ENCODE measurements at regions not wholly inside any gene's neighbourhood (a gene's known extent, or its start where the extent isn't known, plus 50 kb on each side); places are given as distances from the start of the nearest gene placed in this dataset.

GRCh38 chr3:167895178-167895577 is 159.7 kb downstream of the SERPINI1 start:
- no peak for DNase-seq

DNA sequence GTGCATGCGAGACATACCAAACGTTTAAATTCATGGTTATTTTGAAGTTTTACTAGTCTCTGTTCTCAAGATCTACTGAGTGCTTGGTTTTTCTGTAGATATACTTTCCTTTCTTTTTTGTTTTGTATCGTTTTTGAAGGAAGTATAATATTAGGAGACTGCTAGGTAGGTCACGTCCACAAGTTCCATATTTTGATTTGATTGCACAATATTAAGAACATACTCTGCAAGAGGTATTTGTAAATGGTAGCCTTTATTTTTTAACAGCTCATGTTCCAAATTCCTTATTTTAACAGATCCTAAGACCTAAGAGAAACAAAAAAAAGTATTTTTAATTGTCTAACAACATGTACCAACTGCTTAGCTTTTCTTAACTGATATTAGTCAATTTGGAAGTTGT is 156.7 kb downstream of the SERPINI1 start:
- no peak for DNase-seq

DNA sequence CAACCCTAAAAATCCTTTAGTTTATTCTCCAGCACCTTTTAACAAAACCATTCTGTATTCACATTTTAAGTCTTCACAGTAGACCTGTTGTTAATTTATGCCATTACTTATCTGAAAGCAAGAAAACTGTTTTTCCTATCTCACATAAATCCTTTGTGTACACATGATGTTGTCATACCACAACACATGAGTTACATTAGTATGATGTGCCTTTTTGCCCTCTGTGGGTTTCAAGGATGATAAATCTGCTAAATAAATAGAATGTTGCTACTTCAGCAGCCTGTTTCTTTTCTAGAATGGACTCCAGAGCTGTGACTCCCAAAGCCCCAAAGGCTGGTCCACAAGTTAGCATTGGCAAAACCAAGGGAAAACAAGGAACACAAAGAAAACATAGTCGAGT is 151.6 kb downstream of the SERPINI1 start:
- DNase-seq, result no peak

DNA sequence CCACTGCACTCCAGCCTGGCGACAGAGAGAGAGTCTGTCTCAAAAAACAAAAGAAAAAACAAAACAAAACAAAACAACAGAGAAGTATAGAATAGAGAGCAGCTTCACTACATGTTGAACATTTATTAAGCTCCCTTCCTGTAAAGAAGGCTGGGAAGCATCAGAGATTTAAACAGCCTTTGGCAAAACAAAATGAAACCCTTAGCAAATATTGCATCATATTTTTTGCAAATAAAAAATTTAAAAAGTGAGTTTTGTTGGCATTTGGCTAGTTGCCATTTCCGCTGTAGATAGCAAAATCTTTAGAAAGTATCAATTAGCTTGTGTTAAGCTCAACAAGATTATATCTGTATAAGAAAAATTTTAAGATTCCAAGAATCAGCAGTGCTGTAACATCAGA is 151.2 kb downstream of the SERPINI1 start:
- DNase-seq, result no peak

- no peak for DNase-seq
These were observed 149.8 kb downstream of the SERPINI1 start for GRCh38 chr3:167885277-167885676.

DNA sequence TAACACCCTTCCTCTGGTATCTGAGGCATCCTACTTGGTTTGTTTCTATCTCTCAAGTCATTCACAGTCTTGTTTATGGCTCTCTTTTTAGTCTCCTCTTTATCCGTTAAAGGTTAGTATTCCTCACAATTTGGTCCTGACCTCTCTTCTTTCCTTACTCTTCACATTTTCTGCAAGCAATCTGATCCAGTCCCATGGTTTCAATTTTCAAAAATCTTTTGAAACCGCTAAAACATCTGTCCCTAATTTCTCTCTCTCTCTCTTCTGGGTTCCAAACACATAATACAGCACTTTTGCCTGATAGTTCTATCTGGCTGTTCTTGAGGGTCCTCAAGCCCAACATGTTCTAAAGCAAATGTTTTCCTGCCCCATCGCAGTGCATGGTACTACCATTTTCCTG is 149.0 kb downstream of the SERPINI1 start:
- DNase-seq, result no peak

GRCh38 chr3:167883452-167883851 is 147.9 kb downstream of the SERPINI1 start:
- no peak for DNase-seq

GRCh38 chr3:167882057-167882667 is 146.6 kb downstream of the SERPINI1 start:
- no peak for DNase-seq

- DNase-seq, result no peak
These were observed 144.7 kb downstream of the SERPINI1 start for GRCh38 chr3:167880183-167880582.

- no peak for DNase-seq
These were observed 141.2 kb downstream of the SERPINI1 start for GRCh38 chr3:167876620-167877281.
